Panc1 (cell line): ENCODE measurements at regions not wholly inside any gene's neighbourhood (a gene's known extent, or its start where the extent isn't known, plus 50 kb on each side); places are given as distances from the start of the nearest gene placed in this dataset.

Experiments
- ATAC-seq: fragments of 200-7000 bp; cut with Tn5 transposase; 2 replicates; pipeline ENCODE4 v1.9.1; 2020; ENCODE audit warnings: mild to moderate bottlenecking, moderate library complexity
- BruUV-seq: library from RNA; stranded (reverse); fragments of 400-500 nt; replicated peaks from 2 replicates; lab custom pipeline; 2021; lab: Mats Ljungman, UMichigan
- CTCF ChIA-PET: fragments of 300-600 bp; sonication (Branson Sonifier 250); formaldehyde crosslinking; loops from one replicate; lab custom pipeline; 2022; ENCODE audit warnings: antibody characterized with exemption; lab: Charles Lee
- POLR2A ChIA-PET: fragments of 300-600 bp; sonication (Branson Sonifier 250); formaldehyde crosslinking; loops from one replicate; lab custom pipeline; 2022; ENCODE audit warnings: antibody characterized with exemption; lab: Charles Lee
- DNase-seq: peaks from one replicate; pipeline ENCODE4 v3.0.0-alpha.2; 2010; ENCODE audit warnings: low read depth, low spot score
- H3K27ac ChIP-seq: 2 replicates; pipeline ENCODE4 v1.5.1; 2011; ENCODE audit warnings: mild to moderate bottlenecking, low read length, inconsistent platforms
- H3K27me3 ChIP-seq: fragments of 200-500 bp; sonication (Bioruptor generic); 2 replicates; pipeline ENCODE4 v1.6.0; 2014; ENCODE audit warnings: low read length, inconsistent platforms; ENCODE audit not compliant: control insufficient read depth, insufficient read depth
- H3K36me3 ChIP-seq: fragments of 200-500 bp; sonication (Bioruptor generic); 2 replicates; pipeline ENCODE4 v1.5.1; 2014; ENCODE audit warnings: inconsistent platforms, mild to moderate bottlenecking, low read length, moderate library complexity; ENCODE audit not compliant: control insufficient read depth, insufficient read depth
- H3K4me1 ChIP-seq: 2 replicates; pipeline ENCODE4 v1.5.1; 2011; ENCODE audit warnings: inconsistent platforms, mild to moderate bottlenecking, low read length, moderate library complexity; ENCODE audit not compliant: control insufficient read depth, insufficient read depth
- H3K4me3 ChIP-seq, 2 experiments: 2 replicates each; pipeline ENCODE4 v1.5.1; 2011 to 2012; ENCODE audit warnings: low read depth in 2 of 2, low read length in 2 of 2, mild to moderate bottlenecking in 2 of 2, inconsistent platforms in 1 of 2, moderate library complexity in 1 of 2
- H3K9me3 ChIP-seq: fragments of 200-500 bp; sonication (Bioruptor generic); 2 replicates; pipeline ENCODE4 v1.5.1; 2014; ENCODE audit warnings: low read depth, mild to moderate bottlenecking, inconsistent platforms, low read length, moderate library complexity; ENCODE audit not compliant: control insufficient read depth, insufficient read depth
- CTCF ChIP-seq: fragments of 450-650 bp; IDR thresholded peaks from 2 replicates; pipeline ENCODE4 v1.5.1; 2017; ENCODE audit warnings: mild to moderate bottlenecking
- POLR2AphosphoS5 ChIP-seq: IDR thresholded peaks from 2 replicates; pipeline ENCODE4 v1.6.1; 2012; ENCODE audit warnings: mild to moderate bottlenecking, low read depth, low read length, moderate library complexity
- REST ChIP-seq, 2 experiments: IDR thresholded peaks; 2 replicates each; pipeline ENCODE4 v1.6.1; 2011 to 2012; ENCODE audit warnings: low read depth in 2 of 2, control low read depth in 1 of 2, low read length in 1 of 2, mild to moderate bottlenecking in 1 of 2, moderate library complexity in 1 of 2; ENCODE audit not compliant: insufficient read depth in 1 of 2
- SIN3A ChIP-seq: IDR thresholded peaks from 2 replicates; pipeline ENCODE4 v1.6.1; 2012; ENCODE audit warnings: low read depth, mild to moderate bottlenecking, low read length, moderate library complexity, borderline replicate concordance; ENCODE audit not compliant: insufficient read depth
- TCF7L2 ChIP-seq: IDR thresholded peaks from 2 replicates; pipeline ENCODE4 v1.6.1; 2011; ENCODE audit warnings: mild to moderate bottlenecking, low read depth, low read length, inconsistent platforms
- in situ Hi-C: cut with HindIII; loops from 2 replicates; pipeline ENCODE4 v1.10.0; 2016; ENCODE audit warnings: low sequenced_read_pairs, low pct_unique_long_range_greater_than_20kb
- intact Hi-C: fragments of 100-400 bp; cut with micrococcal nuclease; formaldehyde crosslinking; loops from one replicate; pipeline ENCODE4 v1.10.0; 2022; ENCODE audit not compliant: unreplicated experiment

GRCh38 chr19:28397800-28398199 is 815.2 kb downstream of the UQCRFS1 start:
- BruUV-seq: no TSS peak
- no peak for TF ChIP-seq POLR2AphosphoS5
- no peak for TF ChIP-seq TCF7L2
- no peak for TF ChIP-seq CTCF
- no peak for TF ChIP-seq REST (IDR thresholded peaks at IDR 0.05; ENCODE audit: insufficient read depth in 1 of 2, low read depth in 2 of 2, low read length in 1 of 2)
- no peak for TF ChIP-seq SIN3A
- no peaks in the 10 kb centered on the region for H3K4me1 ChIP-seq
- ChIA-PET POLR2A (no interaction called here), CTCF (no interaction called here)
- intact Hi-C loops: no loop called here
- ATAC-seq (no peak), DNase-seq (no peak)
- no peaks in the 10 kb centered on the region for H3K9me3 ChIP-seq
- H3K36me3 ChIP-seq: no peaks in the 10 kb centered on the region
- H3K4me3 ChIP-seq: no peak overlapping the region
- in situ Hi-C loops: no loop called here
- H3K27ac ChIP-seq: no peak overlapping the region
- no peaks in the 10 kb centered on the region for H3K27me3 ChIP-seq

- Histone ChIP-seq H3K4me3 (no peak overlapping the region), H3K27ac (no peak overlapping the region), H3K36me3 (no peaks in the 10 kb centered on the region), H3K4me1 (no peaks in the 10 kb centered on the region), H3K9me3 (no peaks in the 10 kb centered on the region), H3K27me3 (no peaks in the 10 kb centered on the region)
- DNase-seq: no peak
- intact Hi-C loops (no loop called here), in situ Hi-C loops (no loop called here)
- CTCF ChIA-PET: no interaction called here
- BruUV-seq: no TSS peak
- POLR2A ChIA-PET: no interaction called here
- no peak for TF ChIP-seq CTCF
- no peak for TF ChIP-seq REST (IDR thresholded peaks at IDR 0.05; ENCODE audit: insufficient read depth in 1 of 2, low read depth in 2 of 2, low read length in 1 of 2)
- no peak for TF ChIP-seq SIN3A
- TF ChIP-seq TCF7L2: no peak
- no peak for TF ChIP-seq POLR2AphosphoS5
- no peak for ATAC-seq
Measured at GRCh38 chr19:28397306-28397705, 815.6 kb downstream of the UQCRFS1 start.
